ENCODE measurements at regions not wholly inside any gene's neighbourhood (a gene's known extent, or its start where the extent isn't known, plus 50 kb on each side); places are given as distances from the start of the nearest gene placed in this dataset.

DNA sequence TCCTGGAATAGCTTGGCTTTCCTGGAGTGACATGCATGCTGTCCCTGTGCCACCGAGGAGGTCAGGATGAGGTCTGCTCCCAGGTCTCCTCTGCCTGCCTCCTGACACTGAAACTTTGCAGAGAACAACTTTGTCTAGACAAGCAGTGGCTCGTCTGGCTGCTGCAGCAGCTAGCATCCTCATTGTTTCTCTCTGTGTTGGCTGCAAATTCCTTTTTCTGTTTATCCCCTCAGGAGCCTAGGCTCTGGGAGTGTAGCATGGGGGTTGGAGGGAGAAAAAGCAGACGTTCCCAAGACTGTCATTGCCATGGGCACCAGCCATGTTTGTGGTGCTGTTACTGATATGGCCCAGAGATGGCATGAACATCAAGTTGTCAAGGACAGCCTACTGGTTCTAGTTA, 208.7 kb upstream of the LRIG1 start:
- TF ChIP-seq, protein P1, sequence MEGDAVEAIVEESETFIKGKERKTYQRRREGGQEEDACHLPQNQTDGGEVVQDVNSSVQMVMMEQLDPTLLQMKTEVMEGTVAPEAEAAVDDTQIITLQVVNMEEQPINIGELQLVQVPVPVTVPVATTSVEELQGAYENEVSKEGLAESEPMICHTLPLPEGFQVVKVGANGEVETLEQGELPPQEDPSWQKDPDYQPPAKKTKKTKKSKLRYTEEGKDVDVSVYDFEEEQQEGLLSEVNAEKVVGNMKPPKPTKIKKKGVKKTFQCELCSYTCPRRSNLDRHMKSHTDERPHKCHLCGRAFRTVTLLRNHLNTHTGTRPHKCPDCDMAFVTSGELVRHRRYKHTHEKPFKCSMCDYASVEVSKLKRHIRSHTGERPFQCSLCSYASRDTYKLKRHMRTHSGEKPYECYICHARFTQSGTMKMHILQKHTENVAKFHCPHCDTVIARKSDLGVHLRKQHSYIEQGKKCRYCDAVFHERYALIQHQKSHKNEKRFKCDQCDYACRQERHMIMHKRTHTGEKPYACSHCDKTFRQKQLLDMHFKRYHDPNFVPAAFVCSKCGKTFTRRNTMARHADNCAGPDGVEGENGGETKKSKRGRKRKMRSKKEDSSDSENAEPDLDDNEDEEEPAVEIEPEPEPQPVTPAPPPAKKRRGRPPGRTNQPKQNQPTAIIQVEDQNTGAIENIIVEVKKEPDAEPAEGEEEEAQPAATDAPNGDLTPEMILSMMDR (IDR thresholded peaks at IDR 0.05), result no peak
- no peak for TF ChIP-seq ZFX (IDR thresholded peaks at IDR 0.05; ENCODE audit: borderline replicate concordance)
